Activated T-cell treated with anti-CD3 and anti-CD28 coated beads for 48 hours (primary cell): ENCODE measurements at regions not wholly inside any gene's neighbourhood (a gene's known extent, or its start where the extent isn't known, plus 50 kb on each side); places are given as distances from the start of the nearest gene placed in this dataset.
"Not testable (repeated sequence)": the region's sequence is repeated elsewhere in the genome, so short reads cannot be mapped to it uniquely, and the experiment has no call there.

ENCODE experiments used
- DNase-seq: peaks from one replicate; pipeline ENCODE4 v3.0.0-alpha.2; 2020; ENCODE audit warnings: low read depth

DNA sequence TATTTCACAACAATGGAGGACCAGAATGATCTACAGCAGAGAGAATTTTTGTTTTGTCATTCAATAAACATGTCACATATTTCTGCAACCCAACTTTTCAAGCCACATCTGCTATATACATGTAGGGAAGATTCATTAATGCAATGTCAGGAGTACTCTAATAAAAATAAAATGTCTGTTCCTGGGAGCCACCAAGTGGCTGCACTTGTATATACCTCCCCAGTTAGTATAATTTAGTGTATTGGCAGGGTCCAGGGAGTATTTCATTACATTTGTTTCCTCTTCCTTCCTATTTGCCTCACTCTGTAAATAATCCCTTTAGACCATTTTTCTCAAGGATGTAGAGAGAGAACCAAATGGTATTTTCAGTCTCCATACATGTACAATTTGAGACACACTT is 1169.0 kb downstream of the DIAPH3 start:
- no peak for DNase-seq

DNA sequence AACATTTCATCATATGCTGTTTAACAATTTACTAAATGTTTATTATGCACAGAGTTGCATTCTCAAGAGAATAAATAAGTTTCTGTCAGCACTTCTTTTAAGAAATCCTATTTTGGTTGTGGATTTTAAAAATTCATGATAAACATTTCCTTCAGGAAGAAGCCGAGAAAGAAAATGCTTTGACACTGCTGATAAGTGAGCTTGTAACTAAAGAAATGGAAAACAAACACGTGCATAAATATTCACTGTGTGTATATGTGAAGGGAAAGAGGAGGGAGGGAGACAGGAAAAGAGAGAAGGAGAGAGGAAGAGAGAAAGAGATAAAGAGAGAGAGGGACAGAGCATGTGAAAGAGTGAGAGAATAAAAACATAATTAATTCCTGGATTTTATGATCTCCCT is 1165.0 kb downstream of the DIAPH3 start:
- no peak for DNase-seq

DNA sequence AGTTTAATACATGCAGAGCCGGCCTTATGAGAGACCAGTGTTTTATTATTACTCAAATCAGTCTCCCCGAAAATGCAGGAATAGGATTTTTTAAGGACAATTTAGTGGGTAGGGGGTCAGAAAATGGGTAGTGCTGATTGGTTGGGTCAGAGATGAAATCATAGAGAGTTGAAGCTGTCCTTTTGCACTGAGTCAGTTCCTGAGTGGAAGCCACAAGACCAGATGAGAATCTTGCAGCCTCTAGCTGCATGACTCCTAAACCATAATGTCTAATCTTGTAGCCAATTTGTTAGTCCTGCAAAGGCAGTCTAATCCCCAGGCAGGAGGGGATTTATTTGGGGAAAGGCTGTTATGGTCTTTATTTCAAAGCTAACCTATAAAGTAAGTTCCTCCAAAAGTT is 1163.9 kb downstream of the DIAPH3 start:
- no peak for DNase-seq

DNA sequence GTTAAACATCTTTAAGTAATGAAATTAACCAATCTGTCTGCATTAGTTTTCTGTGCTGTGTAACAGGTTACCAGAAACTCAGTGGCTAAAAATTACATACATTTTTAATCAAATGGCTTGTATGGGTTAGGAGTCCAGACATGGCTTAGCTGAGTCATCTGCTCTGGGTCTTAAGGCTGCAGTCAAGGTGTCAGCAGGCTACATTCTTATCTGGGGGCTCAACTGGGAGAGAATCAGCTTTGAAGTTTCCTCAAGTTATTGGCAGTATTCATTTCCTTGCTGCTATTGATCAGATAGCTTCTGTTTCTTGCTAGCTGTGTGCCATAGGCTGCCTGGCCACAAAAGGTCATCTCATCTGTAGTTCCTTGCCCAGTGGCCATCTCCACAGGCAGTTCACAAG is 1163.0 kb downstream of the DIAPH3 start:
- DNase-seq, result no peak

DNA sequence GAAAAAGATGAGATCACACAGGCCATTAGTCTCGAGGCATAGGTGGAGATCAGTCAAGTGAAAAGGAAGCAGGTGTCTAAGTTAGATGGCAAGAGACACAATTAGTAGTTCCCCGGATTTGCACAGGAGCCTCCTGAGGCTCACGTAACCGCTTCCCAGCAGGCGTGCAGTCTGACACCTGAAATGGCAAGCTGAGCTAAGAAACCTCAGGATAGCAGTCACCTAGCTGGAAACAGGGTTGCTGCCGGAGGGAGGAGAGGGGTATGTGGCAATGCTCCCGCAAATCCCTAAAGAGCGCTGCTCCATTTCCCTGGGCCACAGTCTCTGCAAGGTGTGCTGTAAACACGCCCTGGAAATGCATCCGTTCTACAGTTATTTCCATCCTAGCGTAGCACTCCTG is 1151.0 kb downstream of the DIAPH3 start:
- no peak for DNase-seq

DNA sequence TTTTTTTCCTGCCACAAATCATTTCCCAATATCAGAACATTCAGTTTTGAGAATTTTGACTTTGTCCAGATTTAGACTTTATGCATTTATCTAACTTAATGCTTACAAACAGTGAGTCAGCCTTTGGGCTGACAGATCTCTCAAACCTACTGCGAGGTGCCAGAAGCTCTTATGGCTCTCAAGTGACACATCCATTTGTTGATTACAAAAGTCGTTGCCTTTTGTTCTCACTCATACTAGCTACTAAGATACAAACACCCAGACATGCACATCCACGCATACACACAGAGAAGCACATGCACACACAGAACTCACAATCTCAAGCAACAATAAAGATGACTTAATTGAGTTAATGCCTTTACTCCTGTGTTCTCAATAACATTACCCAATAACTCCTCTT is 1147.5 kb downstream of the DIAPH3 start:
- DNase-seq, result no peak

DNA sequence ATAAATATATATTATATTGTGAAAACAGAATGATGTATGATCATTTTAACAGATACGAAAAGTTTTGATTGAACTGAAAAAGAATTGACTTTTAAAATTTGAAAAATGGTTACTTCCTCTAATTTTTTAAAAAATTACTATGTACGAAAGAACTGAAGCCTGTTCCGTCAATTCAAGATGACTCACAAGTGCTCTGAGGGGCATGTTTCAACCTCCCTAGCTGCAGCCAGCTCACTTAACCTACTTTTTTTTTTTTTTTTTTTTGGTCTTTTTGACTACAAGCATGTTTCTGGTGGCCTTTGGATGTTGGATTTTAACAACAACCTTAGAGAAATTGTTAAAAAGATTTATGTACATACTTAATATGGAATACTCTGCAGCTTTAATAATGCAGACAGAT is 1139.3 kb downstream of the DIAPH3 start:
- DNase-seq, result no peak

DNA sequence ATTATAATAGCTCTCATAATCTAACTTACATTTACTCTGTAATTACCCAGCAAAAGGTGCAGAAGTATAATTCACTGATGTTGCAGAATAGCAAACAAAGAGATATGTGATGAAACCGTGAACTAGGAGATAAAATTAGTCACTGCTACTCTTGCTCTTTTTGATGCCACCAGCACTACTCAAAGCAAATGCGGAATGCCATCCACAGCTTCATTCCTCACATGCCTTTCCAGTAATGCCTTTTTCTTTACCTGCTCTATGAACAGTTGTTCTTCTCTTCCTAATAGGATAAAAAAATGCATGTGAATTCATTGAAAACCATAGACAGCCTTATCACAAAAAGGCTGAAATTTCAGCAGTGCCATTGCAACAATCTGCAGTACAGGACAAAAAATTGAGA is 1129.5 kb downstream of the DIAPH3 start:
- no peak for DNase-seq

DNA sequence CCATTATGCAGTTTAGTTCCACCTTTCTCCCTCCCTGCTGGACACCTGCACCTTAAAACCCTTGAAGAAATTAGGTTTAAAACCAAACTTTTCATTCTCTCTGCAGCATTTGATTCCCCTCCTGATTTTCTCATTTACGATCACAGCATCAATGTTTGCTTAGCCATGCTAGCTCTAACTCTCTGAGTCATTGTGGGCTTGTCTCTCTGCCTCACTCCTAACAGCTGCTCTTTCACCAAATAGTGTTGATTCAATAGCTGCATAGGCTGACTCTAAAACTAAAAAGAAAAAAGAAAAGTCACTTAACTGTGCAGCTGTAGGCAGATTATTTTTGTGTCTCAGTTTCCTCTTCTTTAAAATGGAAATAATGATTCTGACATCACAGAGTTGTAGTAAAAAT is 1124.9 kb downstream of the DIAPH3 start:
- DNase-seq, result no peak

DNA sequence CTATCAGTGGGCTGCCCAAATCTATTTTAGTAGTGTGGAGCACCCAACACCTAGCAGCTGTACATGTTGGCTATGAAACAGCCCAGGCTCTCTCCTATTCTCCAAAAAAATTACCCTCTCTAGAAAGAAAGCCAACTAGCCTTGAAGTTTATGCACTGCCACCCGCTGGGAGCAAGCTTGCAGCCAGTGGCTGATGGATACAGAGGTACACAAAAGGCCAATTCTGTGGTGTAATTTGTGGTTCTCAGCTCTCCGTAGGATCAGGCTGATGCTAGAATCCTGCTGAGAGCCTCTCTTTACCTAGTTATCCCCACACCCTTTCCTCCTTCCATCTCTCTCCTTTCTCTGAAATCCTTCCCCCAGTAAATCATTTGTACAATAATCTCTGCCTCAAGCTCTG is 1120.7 kb downstream of the DIAPH3 start:
- no peak for DNase-seq

DNA sequence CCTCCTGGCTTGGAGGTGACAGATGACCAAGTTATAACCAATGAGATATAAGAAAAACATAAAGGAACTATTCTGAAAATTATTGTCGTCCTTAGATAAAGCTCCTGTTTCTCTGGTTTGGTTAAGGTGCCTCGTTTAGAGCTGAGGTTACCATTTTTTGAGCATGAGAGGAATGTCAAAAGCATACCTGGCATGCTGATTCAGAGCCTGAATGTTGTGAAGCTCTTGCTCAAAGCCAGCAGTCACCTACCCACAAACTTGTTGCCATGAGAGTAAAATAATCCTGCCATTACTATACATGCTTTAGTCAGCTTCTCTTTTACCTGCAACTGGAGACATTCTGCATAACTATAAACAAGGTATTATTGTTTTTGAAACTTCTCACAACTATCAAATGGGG is 1116.2 kb downstream of the DIAPH3 start:
- no peak for DNase-seq

DNA sequence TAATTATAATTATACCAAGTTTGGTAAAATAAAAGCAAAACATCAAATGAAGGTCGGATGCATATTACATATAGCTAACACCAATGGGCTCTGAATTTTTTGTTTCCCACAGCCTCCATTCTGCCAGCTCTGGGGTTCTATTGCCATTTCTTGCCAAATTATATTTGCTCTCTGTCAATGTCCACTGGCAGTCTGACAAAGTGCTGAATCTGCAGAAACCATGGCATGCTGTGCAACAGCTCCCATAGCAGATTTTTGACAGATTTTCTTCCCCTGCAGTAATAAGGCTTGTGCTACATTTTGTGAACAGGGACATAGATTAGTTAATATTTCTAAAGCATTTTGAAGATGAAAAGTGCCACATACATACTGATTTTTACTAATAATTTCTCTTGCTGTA is 1102.1 kb downstream of the DIAPH3 start:
- DNase-seq, result no peak

DNA sequence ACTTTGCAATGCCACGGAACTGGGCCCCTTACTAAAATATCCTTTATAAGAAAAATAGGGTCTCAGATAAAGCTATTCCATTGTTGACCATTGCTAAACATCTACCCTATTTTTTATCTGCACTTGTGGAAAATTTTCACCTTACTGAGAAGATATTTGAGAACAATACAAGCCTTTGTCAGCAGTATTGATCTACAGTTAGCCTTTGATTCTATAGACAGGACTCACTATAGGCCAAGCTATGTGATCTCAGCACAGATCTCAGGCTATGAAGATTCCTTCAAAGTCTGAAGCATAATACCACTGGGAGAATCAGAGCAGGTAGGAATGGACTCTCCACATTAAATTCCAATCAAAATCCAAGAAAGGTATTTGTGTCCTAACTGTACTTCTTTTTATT is 1099.7 kb downstream of the DIAPH3 start:
- no peak for DNase-seq

DNA sequence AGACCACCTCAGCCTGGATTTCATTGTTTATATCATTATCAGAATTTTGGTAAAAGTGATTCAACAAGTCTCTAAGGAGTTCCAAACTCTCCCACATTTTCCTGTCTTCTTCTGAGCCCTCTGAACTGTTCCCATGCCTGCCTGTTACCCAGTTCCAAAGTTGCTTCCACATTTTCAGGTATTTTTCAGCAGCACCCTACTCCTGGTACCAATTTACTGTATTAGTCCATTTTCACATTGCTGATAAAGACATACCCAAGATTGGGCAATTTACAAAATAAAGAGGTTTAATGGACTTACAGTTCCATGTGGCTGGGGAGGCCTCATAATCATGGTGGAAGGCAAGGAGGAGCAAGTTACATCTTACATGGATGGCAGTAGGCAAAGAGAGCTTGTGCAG is 1087.3 kb downstream of the DIAPH3 start:
- DNase-seq, result not testable (repeated sequence)

DNA sequence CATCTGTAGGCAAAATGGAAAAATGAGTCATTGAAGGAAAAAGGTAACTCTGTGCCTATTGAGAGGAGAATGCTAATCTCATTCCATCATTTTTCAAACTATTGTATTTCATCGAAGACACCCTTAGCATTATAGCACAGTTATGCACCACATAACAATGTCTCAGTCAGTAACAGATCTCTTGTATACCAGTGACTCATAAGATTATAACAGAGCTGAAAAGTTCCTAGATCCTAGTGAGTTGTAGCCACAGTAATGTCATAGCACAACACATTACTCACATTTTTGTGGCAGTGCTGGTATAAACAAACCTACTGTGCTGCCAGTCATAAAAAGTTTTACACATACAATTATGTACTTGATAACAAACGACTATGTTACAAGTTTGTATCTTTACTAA is 1077.6 kb downstream of the DIAPH3 start:
- no peak for DNase-seq

DNA sequence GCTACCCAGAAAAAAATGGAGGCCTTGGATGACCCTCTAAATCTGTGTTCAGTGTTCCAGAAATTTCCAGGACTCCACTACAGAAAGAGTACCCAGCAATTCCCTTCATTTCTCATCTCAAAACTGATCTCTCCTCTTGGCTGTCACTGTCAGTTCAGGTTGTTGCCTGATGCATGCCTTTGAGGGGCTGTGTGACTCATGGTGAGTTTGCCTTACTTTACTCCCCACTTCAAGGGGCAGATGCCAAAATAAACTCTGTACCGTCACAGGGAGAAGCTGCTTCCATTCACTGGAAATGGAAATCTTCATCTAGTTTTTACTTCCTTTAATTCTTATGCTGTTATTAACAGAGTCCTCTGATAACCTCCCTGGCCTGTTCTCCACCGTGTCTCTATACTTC is 1075.0 kb downstream of the DIAPH3 start:
- no peak for DNase-seq

DNA sequence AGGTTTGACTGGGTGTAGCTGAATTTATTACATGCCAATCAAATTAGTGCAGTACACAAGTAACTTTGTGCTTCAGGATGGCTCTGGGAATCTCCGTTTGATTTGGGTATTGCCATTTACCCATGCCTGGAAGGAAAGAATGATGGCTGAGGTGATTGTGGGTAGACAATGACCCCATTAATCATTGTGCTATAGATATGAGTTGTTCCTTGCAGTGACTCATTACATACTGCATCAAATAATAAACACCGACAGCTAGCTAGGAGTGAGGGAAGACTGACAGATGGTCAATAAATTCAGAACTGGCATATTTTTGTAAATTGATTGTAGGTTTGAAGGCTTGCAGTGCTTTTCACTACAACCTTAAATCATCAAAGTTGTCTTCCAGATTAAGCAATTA is 1069.5 kb downstream of the DIAPH3 start:
- no peak for DNase-seq

DNA sequence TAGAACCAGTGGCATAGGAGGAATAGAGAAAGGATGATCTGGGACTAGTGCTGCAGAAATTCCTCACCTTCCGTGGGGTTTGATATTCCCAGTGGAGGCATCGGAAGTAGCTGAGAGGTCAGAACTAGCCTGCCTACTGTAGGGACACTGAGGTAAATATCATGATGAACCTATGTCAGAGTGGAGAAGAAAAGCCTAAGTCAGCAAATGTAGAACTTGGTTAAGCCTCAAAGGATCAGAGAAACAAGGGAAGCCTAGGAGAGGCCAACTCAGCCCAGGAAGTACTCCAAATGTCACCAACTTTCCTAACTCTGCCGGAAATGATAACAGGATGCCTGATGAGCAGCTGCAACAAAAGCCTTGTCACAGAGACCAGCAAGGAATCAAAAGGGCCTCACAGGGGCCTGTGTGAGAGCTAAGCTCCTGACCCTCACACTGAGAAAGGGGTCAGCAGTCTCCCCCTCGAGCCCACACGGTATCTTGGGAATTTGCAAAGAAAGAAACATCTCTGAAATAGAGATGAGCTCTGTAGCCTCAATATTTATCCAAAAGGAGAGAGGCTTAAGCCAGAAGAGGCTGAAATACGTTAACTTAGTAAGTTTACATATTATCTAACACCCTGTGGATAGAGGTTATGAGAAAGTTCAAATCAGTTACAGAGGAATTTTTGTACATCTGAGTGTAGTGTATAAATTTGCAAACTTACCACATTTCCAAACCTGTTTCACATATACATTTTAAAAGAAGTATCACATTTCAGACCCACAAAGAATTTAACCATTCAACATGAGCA is 1064.3 kb downstream of the DIAPH3 start:
- no peak for DNase-seq

DNA sequence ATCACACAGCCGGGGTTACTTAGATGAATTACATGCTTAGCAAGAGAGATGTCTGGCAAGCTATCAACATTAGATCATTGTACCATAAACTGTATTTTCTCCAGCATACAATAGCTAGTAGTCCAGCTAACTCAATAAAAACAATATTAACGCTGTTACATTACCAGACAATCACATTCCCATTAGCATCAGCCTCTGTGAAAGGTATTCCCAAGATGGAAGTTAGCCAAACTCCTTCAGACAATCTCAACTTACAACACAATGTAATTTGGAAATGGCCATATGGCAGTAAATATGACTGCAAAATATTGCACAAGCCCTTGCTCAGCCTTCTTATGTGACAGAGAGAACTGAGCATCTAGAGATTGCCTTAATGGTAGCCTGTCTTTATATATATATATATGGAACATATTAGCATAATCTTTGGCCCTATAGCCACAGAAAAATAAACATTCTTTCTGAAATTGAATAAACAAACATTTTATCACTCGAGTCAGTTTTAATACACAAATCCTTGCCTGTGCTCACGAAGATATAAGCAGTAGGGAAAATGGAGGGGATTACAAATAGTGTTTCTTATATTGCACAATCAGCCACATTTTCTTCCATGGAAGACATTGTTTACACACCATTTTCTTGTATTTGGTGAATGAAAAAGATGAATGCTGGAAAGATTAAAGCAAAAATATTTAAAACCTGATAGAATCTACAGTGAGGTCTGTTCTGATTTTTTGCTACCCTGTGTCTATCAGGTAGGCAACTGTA is 1060.5 kb downstream of the DIAPH3 start:
- DNase-seq, result no peak

DNA sequence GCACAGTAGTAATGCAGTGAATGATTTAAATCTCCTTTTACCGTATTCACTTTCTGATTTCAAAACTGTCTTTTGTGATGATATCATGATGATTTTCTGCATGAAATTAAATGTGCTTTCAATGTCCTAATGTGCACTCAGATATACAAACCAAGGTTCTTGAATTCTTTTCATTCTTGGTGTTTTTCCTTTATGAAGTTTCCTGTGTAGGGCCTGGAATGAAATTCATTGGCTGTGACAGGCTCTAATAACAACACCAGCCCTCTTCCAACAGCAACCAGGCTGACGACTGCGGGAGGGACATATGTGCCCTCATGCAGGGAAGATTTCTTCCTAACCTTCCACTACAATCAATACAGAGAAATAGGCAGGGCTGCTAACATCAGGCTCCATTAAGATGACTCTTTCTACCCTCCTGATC is 1052.0 kb downstream of the DIAPH3 start:
- no peak for DNase-seq

DNA sequence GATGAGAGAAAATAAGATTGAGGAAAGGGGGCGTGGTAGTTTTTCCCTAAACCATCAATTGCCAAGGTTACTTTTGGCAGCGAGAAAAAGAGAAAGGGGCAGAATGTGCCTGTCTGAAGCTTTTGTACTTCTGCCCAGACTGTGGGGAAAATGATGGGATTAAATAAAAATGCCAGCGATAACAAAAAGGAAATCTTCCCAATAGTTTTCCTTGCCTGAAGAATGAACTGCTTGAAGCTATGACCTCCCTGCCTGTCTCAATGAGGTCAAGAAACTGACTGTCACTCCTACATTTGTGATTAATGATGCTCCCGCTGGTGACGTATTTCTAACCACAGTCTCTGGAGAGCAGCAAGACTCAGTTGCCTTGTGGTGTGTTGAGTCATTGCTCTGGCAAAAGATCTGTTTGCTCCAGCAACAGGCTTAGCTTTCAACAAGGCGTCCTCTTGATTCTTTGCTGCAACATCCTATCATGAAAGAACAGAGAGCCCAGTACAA is 1051.5 kb downstream of the DIAPH3 start:
- no peak for DNase-seq

DNA sequence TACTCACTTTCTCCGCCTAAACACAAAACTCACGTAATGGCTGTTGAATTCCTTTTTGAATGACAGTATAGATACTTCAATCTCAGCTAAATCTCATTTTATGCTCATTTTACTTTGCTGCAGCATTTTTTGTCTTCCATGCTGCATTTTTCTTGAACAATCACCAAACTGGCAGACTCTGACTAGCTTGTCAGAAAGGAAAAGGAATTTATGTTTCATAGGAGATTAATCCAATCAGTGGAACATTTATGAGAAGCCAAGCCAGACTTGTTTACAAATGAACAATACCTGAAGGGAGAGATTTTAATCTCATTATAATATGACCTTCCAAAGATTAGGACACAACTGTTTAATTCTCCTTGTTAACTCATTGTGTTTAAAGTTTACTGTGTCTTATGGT is 1044.3 kb downstream of the DIAPH3 start:
- no peak for DNase-seq

DNA sequence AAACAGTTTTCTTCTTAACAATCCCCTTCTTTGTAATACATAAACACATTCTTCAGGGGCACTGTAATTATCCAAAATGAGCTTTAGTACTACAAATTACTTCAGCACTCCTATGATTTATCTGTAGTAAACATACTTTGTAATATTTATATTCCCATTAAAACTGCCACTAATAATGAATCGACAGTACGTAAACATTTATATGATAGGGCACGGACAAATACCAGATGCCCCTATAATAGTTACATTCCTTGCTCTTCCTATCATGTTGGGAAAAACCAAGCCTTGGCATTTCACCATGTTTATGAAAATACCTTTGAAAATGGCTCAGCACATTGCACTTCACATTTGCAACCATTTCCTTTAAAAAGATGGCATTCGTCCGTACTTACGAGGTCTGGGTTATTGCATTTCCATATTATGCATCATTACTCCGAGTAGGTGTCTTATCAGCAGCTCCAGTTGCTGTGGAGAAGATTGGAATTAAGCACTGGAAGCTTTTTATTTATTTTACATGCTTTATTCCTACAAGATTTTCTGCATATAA is 1043.4 kb downstream of the DIAPH3 start:
- DNase-seq, result no peak
